Choroid plexus epithelial cell (primary cell): ENCODE measurements at regions not wholly inside any gene's neighbourhood (a gene's known extent, or its start where the extent isn't known, plus 50 kb on each side); places are given as distances from the start of the nearest gene placed in this dataset.
"Not testable (repeated sequence)": the region's sequence is repeated elsewhere in the genome, so short reads cannot be mapped to it uniquely, and the experiment has no call there.

Source experiments
- DNase-seq: peaks from one replicate; pipeline ENCODE4 v3.0.0-alpha.2; 2010; ENCODE audit warnings: low read depth
- H3K4me3 ChIP-seq: 2 replicates; pipeline ENCODE4 v1.5.1; 2011; ENCODE audit warnings: low read depth, mild to moderate bottlenecking, control low read depth, low read length, moderate library complexity
- TF ChIP-seq, protein P1 (sequence below): conservative IDR thresholded peaks from 2 replicates; pipeline ENCODE4 v1.5.1; 2011; ENCODE audit warnings: low read depth, mild to moderate bottlenecking, control low read depth, inconsistent platforms, low read length, moderate library complexity

DNA sequence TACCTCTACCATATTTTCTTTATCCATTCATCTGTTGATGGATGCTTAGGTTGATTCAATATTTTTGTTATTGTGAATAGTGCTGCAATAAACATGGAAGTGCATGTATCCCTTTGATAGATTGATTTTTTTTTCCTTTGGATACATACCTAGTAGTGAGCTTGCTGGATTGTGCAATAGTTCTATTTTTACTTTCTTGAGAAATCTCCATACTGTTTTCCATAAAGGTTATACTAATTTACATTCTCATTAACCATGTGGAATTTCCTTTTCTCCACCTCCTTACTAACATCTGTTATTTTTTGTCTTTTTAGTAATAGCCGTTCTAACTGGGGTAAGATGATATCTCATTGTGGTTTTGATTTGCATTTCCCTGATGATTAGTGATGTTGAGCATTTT lies 124.6 kb upstream of the TOX3 start:
- TF ChIP-seq, protein P1, sequence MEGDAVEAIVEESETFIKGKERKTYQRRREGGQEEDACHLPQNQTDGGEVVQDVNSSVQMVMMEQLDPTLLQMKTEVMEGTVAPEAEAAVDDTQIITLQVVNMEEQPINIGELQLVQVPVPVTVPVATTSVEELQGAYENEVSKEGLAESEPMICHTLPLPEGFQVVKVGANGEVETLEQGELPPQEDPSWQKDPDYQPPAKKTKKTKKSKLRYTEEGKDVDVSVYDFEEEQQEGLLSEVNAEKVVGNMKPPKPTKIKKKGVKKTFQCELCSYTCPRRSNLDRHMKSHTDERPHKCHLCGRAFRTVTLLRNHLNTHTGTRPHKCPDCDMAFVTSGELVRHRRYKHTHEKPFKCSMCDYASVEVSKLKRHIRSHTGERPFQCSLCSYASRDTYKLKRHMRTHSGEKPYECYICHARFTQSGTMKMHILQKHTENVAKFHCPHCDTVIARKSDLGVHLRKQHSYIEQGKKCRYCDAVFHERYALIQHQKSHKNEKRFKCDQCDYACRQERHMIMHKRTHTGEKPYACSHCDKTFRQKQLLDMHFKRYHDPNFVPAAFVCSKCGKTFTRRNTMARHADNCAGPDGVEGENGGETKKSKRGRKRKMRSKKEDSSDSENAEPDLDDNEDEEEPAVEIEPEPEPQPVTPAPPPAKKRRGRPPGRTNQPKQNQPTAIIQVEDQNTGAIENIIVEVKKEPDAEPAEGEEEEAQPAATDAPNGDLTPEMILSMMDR, result no peak
- no peak for DNase-seq
- H3K4me3 ChIP-seq, result no peak overlapping the region

DNA sequence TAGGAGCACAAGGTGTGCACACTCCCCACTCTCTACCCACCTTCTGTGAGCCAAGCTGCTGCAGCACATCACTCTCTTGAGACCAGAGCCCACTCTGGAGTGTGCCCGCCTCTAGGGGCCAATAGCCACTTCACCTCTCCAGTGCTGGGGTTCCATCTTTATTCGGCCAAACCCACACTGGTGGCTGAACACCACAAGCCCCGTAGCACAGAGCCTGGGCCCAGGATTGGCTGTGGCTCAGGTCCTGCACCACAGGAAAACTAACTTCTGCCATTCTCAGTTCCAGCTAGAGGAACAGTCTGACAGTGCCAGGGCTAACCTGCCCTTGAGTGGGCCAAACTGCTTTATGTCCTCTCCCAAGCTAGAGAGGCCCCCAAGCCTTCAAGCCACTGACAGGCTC lies 111.0 kb upstream of the TOX3 start:
- DNase-seq, result no peak
- TF ChIP-seq, protein P1, result no peak
- H3K4me3 ChIP-seq, result no peak overlapping the region

DNA sequence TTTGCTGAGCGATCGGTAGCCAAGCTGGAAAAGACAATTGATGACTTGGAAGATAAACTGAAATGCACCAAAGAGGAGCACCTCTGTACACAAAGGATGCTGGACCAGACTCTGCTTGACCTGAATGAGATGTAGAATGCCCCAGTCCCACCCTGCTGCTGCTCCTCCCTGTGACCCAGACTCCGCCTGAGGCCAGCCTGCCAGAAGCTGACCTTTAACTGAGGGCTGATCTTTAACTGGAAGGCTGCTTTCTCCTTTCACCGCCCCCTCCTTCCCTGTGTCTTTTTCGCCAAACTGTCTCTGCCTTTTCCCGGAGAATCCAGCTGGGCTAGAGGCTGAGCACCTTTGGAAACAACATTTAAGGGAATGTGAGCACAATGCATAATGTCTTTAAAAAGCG lies 109.0 kb upstream of the TOX3 start:
- not testable (repeated sequence) for H3K4me3 ChIP-seq, DNase-seq

DNA sequence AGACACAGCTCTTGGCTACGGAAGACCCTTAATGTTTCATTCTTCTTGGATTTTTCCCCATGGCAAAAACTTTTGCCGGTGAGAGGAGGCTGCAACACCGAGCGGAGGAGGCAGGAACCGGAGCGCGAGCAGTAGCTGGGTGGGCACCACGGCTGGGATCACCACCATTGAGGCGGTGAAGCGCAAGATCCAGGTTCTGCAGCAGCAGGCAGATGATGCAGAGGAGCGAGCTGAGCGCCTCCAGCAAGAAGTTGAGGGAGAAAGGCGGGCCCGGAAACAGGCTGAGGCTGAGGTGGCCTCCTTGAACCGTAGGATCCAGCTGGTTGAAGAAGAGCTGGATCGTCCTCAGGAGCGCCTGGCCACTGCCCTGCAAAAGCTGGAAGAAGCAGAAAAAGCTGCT lies 108.2 kb upstream of the TOX3 start:
- not testable (repeated sequence) for DNase-seq, H3K4me3 ChIP-seq

DNA sequence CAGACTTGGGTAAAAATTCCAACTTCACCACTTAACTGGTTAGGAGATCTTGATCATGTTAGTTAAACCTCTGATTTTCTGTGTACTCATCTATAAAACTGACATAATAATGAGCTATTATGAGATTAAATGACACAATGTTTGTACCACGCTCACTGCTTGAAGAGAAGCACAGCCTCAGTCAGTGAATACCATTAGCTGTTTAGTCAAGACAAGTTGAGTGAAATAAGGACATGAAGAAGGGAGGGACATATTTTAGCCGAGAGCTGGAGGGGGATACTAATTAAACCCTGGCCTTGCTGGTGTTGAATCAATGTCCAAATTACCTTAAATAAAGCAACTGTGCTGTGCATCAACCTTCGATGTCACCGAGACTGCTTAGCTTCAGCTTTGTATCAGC lies 105.1 kb upstream of the TOX3 start:
- TF ChIP-seq, protein P1, result no peak
- H3K4me3 ChIP-seq, result no peak overlapping the region
- no peak for DNase-seq

DNA sequence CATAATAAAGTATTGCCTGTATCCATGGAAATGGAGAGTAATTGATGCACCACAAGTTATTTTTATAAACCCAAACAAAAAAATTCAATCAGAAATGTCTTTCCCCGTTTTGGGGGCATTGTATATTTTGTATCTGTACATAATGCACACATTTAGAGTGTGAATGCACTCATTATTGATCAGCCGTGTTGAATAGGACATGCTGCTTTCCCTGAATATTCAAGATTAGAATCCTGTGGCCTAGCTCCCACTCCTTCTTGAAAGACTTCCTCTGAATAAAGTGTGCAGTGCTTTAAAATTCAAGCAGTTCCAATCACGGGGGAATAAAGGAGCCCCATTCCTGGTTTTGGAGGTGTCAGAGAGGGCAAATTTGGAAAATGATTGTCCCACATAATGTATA lies 103.8 kb upstream of the TOX3 start:
- no peak overlapping the region for H3K4me3 ChIP-seq
- TF ChIP-seq, protein P1, result no peak
- no peak for DNase-seq

DNA sequence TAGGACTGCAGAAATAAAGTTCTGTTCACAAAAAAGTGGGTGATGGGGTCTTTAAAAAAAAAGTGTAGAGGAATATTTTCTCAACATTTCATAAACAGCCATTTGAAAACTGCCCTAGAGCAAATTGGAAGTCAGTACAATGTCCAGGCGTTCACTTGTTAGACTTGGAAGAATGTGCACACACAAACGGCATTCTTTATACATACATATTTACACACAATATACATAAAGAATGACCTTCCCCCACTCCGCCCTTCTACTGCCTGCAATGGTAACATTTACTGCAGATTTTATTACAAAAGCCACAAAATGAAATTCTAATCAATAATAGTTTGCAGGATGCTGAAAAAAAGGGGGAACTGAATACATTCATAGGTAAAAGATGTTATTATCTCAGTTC lies 103.4 kb upstream of the TOX3 start:
- no peak for DNase-seq
- no peak overlapping the region for H3K4me3 ChIP-seq
- TF ChIP-seq, protein P1, result no peak

DNA sequence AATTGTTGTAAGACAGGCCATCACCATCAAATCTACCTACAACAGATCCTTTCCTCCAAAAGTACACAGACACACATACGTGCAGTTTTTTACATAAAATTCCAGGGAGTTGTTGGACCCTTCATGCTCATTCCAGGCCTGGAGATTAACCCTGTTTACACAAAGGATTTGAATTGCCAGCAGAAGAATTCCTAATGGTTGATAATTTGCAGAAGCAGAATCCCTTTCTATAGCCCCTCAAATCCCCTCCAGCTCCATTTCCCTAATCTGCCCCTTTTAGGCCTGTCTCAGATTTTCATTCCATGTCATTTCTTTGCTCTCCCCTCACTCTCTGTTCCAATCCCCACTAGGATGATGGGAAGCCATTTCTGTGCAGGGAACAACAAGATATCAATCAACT lies 102.9 kb upstream of the TOX3 start:
- DNase-seq, result no peak
- TF ChIP-seq, protein P1, result no peak
- H3K4me3 ChIP-seq, result no peak overlapping the region
